ENCODE measurements at regions not wholly inside any gene's neighbourhood (a gene's known extent, or its start where the extent isn't known, plus 50 kb on each side); places are given as distances from the start of the nearest gene placed in this dataset.

DNA sequence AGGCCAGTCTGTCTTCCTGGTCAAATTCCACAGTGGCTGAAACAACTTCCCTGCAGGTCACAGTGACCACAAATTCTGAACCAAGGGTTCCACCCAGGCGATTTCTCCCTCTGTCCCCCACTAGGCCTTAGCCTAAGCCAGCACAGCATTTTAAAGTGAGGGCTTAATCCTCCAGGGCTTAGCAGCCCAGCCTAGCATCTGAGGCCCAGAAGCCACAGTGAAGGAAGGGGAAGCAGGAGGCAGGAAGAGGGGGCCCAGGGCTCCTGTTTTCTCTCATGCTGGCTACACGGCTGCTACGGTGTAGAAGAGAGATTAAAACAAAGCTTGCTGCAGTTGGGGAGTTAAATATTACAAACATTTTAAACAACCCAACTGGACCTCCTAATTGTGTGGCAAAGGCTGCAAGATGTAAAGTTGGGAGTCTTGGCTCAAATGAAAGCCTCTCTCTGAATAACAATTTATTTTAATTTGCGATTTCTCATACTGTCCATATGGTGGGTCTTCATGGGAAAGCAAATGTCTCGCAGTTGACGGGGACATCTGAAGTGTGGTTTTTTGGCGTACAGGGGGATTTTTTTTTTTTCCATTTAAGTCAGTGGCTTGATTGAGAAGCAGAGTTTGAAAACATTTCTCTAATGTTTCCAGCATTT, 170.8 kb upstream of the RAI2 start:
- ChIA-PET CTCF (no interaction called here), POLR2A (ENCODE audit: unreplicated experiment) (no interaction called here)
- Histone ChIP-seq H2AFZ (replicated peaks; ENCODE audit: low read length, poor library complexity) (no peak overlapping the region), H2BK5ac (ENCODE audit: low read depth, low read length, poor library complexity, severe bottlenecking) (no peak overlapping the region), H3K14ac (replicated peaks; ENCODE audit: low read depth, low read length) (no peak overlapping the region), H2BK120ac (ENCODE audit: low read depth, low read length) (no peak overlapping the region), H4K8ac (ENCODE audit: low read depth in 2 of 2, low read length in 2 of 2) (no peak overlapping the region), H3K56ac (ENCODE audit: extremely low read depth, insufficient read depth, low read length) (no peak overlapping the region), H3K4me3 (ENCODE audit: insufficient read depth, low read depth, low read length) (no peak overlapping the region), H2BK20ac (ENCODE audit: low read depth, low read length) (no peak overlapping the region), H3K27ac (ENCODE audit: insufficient read depth, low read length) (no peak overlapping the region), H4K20me1 (ENCODE audit: insufficient read depth, low read length) (no peaks in the 10 kb centered on the region), H2AK5ac (ENCODE audit: low read depth, low read length) (no peak overlapping the region), H3K23ac (ENCODE audit: low read depth, low read length) (no peak overlapping the region), H4K5ac (ENCODE audit: low read depth, low read length) (no peak overlapping the region), H4K91ac (ENCODE audit: insufficient read depth, low read depth, low read length) (no peak overlapping the region), H2BK15ac (ENCODE audit: low read depth, low read length) (no peak overlapping the region), H3K4ac (ENCODE audit: low read depth, low read length) (no peak overlapping the region), H3K9ac (ENCODE audit: low read depth, low read length) (no peak overlapping the region), H3K9me1 (ENCODE audit: insufficient read depth, low read length) (no peaks in the 10 kb centered on the region), H3K79me1 (ENCODE audit: low read depth in 1 of 2, low read length in 2 of 2) (no peaks in the 10 kb centered on the region), H3K27me3 (ENCODE audit: control insufficient read depth, insufficient read depth, low read length) (no peaks in the 10 kb centered on the region; the same call in 1 of the 2 replicates), H3K18ac (ENCODE audit: low read depth, low read length) (no peak overlapping the region), H2AK9ac (replicated peaks; ENCODE audit: low read depth, low read length, poor library complexity) (no peak overlapping the region), H3K4me2 (ENCODE audit: low read depth, low read length) (no peak overlapping the region), H3K9me3 (ENCODE audit: control insufficient read depth, insufficient read depth, low read length) (no peaks in the 10 kb centered on the region), H3K36me3 (ENCODE audit: control insufficient read depth, insufficient read depth, low read length) (no peaks in the 10 kb centered on the region), H3K4me1 (ENCODE audit: control insufficient read depth, insufficient read depth, low read length) (no peaks in the 10 kb centered on the region)
- no peak for ATAC-seq (ENCODE audit: low read depth)
- TF ChIP-seq RFX5 (IDR thresholded peaks at IDR 0.05; ENCODE audit: low read depth, low read length): no peak
- TF ChIP-seq MAFK (IDR thresholded peaks at IDR 0.05; ENCODE audit: low read depth, low read length): no peak
- TF ChIP-seq, protein P1, sequence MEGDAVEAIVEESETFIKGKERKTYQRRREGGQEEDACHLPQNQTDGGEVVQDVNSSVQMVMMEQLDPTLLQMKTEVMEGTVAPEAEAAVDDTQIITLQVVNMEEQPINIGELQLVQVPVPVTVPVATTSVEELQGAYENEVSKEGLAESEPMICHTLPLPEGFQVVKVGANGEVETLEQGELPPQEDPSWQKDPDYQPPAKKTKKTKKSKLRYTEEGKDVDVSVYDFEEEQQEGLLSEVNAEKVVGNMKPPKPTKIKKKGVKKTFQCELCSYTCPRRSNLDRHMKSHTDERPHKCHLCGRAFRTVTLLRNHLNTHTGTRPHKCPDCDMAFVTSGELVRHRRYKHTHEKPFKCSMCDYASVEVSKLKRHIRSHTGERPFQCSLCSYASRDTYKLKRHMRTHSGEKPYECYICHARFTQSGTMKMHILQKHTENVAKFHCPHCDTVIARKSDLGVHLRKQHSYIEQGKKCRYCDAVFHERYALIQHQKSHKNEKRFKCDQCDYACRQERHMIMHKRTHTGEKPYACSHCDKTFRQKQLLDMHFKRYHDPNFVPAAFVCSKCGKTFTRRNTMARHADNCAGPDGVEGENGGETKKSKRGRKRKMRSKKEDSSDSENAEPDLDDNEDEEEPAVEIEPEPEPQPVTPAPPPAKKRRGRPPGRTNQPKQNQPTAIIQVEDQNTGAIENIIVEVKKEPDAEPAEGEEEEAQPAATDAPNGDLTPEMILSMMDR (conservative IDR thresholded peaks at IDR 0.05; ENCODE audit: low read depth, low read length): no peak
- TF ChIP-seq CHD1 (IDR thresholded peaks at IDR 0.05; ENCODE audit: low read depth, low read length): no peak
- TF ChIP-seq SMC3 (IDR thresholded peaks at IDR 0.05; ENCODE audit: low read depth, low read length): no peak
- no peak for TF ChIP-seq MAZ (IDR thresholded peaks at IDR 0.05; ENCODE audit: borderline replicate concordance, low read depth, low read length)
- TF ChIP-seq RAD21 (IDR thresholded peaks at IDR 0.05; ENCODE audit: low read length): no peak
- TF ChIP-seq CEBPB (IDR thresholded peaks at IDR 0.05; ENCODE audit: low read depth, low read length): no peak
- TF ChIP-seq POLR2A (IDR thresholded peaks at IDR 0.05; ENCODE audit: low read depth, low read length): no peak
- TF ChIP-seq, protein P2, sequence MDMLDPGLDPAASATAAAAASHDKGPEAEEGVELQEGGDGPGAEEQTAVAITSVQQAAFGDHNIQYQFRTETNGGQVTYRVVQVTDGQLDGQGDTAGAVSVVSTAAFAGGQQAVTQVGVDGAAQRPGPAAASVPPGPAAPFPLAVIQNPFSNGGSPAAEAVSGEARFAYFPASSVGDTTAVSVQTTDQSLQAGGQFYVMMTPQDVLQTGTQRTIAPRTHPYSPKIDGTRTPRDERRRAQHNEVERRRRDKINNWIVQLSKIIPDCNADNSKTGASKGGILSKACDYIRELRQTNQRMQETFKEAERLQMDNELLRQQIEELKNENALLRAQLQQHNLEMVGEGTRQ (IDR thresholded peaks at IDR 0.05; ENCODE audit: low read depth, low read length): no peak
- dilution Hi-C loops (cut with HindIII; ENCODE audit: low sequenced_read_pairs, unreplicated experiment) (no loop called here), in situ Hi-C loops (cut with MboI; ENCODE audit: low sequenced_read_pairs) (no loop called here), intact Hi-C loops (cut with micrococcal nuclease) (no loop called here)
- DNase-seq: no peak
- no CpG with 5 or more reads among the region's 7 CpGs for WGBS, 2 experiments (ENCODE audit: extremely low coverage in 2 of 2, insufficient read length in 1 of 2)
- BruUV-seq (replicated peaks): no TSS peak

Measured in IMR-90 (cell line).